GM12874 (cell line): ENCODE measurements at regions not wholly inside any gene's neighbourhood (a gene's known extent, or its start where the extent isn't known, plus 50 kb on each side); places are given as distances from the start of the nearest gene placed in this dataset.

Experiments used
- TF ChIP-seq, protein P1 (sequence below): IDR thresholded peaks from 2 replicates; pipeline ENCODE4 v1.5.1; 2011; ENCODE audit warnings: low read depth, mild to moderate bottlenecking, control low read depth, low read length, moderate library complexity; ENCODE audit not compliant: insufficient read depth

DNA sequence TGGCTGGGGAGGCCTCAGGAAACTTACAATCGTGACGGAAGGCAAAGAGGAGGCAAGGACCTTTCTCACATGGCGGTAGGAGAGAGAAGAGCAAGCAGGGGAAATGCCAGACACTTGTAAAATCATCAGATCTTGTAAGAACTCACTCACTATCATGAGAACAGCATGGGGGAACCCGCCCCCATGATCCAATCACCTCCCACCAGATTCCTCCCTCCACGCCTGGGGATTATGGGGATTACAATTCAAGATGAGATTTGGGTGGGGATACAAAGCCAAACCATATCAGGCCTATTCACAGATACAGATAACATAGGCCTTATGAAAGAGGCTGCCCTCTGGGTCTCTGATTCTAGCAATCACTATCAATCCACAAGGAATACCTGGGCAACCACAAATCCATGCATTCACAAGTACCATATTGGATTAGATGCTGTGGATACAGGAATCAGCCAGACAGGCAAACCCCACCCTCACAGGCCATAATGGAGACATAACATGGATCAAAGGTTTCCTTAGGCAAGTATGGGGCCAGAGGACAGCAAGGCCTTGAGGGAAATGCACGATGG, 284.9 kb downstream of the SOX9 start:
- TF ChIP-seq, protein P1, sequence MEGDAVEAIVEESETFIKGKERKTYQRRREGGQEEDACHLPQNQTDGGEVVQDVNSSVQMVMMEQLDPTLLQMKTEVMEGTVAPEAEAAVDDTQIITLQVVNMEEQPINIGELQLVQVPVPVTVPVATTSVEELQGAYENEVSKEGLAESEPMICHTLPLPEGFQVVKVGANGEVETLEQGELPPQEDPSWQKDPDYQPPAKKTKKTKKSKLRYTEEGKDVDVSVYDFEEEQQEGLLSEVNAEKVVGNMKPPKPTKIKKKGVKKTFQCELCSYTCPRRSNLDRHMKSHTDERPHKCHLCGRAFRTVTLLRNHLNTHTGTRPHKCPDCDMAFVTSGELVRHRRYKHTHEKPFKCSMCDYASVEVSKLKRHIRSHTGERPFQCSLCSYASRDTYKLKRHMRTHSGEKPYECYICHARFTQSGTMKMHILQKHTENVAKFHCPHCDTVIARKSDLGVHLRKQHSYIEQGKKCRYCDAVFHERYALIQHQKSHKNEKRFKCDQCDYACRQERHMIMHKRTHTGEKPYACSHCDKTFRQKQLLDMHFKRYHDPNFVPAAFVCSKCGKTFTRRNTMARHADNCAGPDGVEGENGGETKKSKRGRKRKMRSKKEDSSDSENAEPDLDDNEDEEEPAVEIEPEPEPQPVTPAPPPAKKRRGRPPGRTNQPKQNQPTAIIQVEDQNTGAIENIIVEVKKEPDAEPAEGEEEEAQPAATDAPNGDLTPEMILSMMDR, result no peak

DNA sequence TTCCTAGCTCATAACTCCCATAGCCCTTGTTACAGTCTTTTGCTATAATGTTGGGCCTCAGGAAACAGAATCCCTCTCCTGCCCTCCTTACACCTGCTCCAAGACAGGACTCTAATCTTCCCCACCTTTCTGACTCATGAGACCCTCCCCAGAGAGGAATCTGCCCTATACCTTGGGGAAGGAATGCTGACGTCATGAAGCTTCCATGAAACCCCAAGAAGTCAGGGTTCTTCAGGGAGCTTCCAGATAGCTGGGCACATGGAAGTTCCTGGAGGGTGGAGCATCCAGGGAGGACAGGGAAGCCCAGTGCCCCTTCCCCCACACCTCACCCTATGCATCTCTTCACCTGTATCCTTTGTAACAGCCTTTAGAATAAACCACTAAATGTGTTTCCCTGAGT, 285.7 kb downstream of the SOX9 start:
- TF ChIP-seq, protein P1, result no peak

DNA sequence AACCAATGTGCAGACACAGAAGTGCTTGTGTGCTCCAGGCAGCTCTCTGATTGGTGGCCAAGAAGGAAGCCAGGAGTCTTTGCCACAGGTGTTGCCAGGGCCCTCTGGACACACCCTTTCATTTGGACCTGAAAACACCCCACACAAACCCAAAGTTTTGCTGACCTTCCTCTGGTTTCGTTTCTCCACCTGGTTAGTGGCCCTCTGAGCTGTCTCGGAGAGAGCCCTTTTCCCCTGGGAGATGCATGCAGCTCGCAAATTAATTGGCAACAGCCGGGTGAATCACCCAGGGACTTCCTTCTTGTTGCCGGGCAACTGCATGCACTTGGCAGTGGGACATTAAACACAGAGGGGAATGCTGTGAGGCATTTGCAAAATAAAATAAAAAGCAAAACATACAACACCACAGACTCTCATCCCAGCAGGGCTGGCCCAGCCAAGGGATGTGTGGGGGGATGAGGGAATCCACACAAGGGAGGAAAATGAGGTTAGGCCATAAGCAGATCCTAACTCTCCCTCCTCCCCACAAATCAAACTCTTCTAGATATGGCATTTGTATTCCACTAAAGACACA, 286.6 kb downstream of the SOX9 start:
- TF ChIP-seq, protein P1, result no peak

DNA sequence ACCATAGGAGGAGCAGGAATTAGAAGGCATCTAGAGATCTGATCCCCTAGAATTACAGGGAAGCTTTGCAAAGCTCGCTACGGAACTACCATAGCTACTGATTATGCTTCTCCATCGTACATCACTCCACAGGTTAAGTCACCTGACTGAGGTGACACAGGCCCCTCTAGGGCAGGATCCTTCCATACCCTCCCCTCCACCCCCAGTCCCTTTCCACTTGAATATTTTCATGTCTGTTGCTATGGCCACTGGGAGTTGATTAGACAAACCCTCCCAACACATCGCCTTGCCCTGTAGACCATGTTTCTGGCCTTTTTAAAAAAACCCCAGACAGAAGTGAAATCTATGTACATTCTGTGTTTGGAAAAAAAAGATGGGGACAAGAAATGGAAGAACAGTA, 287.1 kb downstream of the SOX9 start:
- TF ChIP-seq, protein P1, result no peak

DNA sequence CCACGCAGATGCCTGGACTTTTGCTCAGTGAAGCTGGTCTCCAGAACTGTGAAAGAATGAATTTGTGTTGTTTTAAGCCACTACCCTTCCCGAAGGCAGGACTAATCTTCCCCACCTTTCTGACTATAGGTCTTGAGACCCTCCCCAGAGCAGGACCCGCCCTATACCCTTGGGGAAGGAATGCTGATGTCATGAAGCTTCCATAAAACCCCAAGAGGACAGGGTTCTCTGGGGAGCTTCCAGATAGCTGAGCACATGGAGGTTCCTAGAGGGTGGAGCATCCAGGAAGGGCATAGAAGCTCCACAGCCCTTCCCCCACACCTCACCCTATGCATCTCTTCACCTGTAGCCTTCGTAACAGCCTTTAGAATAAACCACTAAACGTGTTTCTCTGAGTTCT, 287.8 kb downstream of the SOX9 start:
- TF ChIP-seq, protein P1, result no peak

DNA sequence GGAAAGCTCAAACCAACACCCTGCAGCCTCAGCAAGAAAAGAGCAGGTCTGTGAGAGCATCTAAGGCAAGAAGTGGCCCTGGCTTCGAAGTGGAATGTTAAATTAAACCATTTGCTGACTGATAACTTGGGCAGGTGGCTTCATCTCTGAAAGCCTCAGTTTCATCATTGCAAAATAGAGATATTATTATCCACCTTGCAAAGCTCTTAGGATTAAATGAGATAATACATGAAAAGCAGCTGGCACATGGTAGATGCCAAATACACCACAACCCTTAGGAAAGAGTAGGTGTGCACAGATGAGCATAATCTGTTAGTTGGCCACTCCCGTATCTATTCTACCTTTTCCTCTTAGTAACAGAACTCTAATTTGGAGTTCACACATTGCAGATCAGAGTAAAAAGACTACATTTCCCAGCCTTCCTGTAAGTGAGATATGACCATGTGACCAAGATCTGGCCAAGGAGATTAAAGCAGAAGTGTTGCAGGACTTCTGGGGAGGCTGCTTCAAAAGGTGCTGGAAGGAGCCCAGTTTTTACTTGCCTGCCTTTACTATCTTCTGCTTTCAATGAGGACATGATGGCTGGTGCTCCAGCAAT, 288.7 kb downstream of the SOX9 start:
- TF ChIP-seq, protein P1, result no peak

DNA sequence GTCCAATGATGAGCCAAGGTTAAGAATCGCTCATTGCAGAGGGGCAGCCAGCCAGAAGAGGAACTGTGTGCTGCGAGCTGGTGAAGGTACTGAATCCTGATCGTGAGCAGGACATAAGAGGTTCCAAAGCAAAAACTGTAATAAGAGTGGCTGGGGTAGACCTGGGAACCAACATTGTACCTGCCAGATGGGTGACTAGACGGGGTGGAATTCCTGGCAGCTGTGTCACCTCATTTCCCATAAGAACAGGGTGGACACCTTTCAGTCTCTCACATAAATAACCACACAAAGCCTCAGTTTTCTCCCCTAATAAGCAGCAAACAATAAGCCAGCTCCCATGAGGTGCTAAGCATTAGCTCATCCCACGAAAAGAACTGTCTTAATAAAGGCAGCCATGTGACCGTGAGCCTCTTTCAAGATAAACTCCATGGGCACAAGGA, 290.3 kb downstream of the SOX9 start:
- TF ChIP-seq, protein P1, result no peak
